ENCODE measurements at regions not wholly inside any gene's neighbourhood (a gene's known extent, or its start where the extent isn't known, plus 50 kb on each side); places are given as distances from the start of the nearest gene placed in this dataset.

- TF ChIP-seq RAD21 (IDR thresholded peaks at IDR 0.05 in 1 of 2, conservative IDR thresholded peaks at IDR 0.05 in 1 of 2; ENCODE audit: low read depth in 2 of 2, low read length in 2 of 2) (no peak), CHD1 (IDR thresholded peaks at IDR 0.05; ENCODE audit: low read depth, low read length) (no peak), USF2 (IDR thresholded peaks at IDR 0.05; ENCODE audit: low read length) (no peak), CTCF (IDR thresholded peaks at IDR 0.05; ENCODE audit: control extremely low read depth in 1 of 3, insufficient read depth in 1 of 3, low read depth in 1 of 3, low read length in 3 of 3) (no peak), EP300 (IDR thresholded peaks at IDR 0.05; ENCODE audit: borderline replicate concordance in 1 of 2, low read depth in 2 of 2, low read length in 2 of 2) (no peak), POLR2AphosphoS5 (IDR thresholded peaks at IDR 0.05; ENCODE audit: low read depth, low read length) (no peak), POLR2A (IDR thresholded peaks at IDR 0.05; ENCODE audit: control extremely low read depth in 1 of 2, low read depth in 2 of 2, low read length in 2 of 2) (no peak), EZH2 (IDR thresholded peaks at IDR 0.05; ENCODE audit: low read depth, low read length, severe bottlenecking) (no peak), RNF2 (IDR thresholded peaks at IDR 0.05; ENCODE audit: borderline replicate concordance, low read depth, low read length, missing control alignments, poor library complexity, severe bottlenecking) (no peak)
- TF ChIP-seq, protein P1, sequence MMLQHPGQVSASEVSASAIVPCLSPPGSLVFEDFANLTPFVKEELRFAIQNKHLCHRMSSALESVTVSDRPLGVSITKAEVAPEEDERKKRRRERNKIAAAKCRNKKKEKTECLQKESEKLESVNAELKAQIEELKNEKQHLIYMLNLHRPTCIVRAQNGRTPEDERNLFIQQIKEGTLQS (IDR thresholded peaks at IDR 0.05; ENCODE audit: insufficient read depth, low read depth, low read length): no peak
Observed at GRCh38 chr3:177710506-177710905, 513.2 kb upstream of the TBL1XR1 start.
